T-helper 1 cell treated with Interleukin-12 subunit alpha and Interleukin-12 subunit beta and Interleukin-4 antibody, amounts not matched to agents 30 μg/mL and 1 μg/mL, for 36 hours (primary cell): ENCODE measurements at regions not wholly inside any gene's neighbourhood (a gene's known extent, or its start where the extent isn't known, plus 50 kb on each side); places are given as distances from the start of the nearest gene placed in this dataset.

Source experiments
- H3K27ac Mint-ChIP-seq: one replicate; pipeline ENCODE4 v1.8.0; 2021; ENCODE audit warnings: mild to moderate bottlenecking, mixed read lengths
- H3K27me3 Mint-ChIP-seq: one replicate; pipeline ENCODE4 v1.8.0; 2021; ENCODE audit warnings: low read depth, mixed read lengths
- H3K36me3 Mint-ChIP-seq: one replicate; pipeline ENCODE4 v1.8.0; 2021; ENCODE audit warnings: low read depth, mixed read lengths
- H3K4me1 Mint-ChIP-seq: one replicate; pipeline ENCODE4 v1.8.0; 2021; ENCODE audit warnings: low read depth, mixed read lengths
- H3K4me3 Mint-ChIP-seq: one replicate; pipeline ENCODE4 v1.8.0; 2021; ENCODE audit warnings: mild to moderate bottlenecking, moderate library complexity, mixed read lengths
- H3K9me3 Mint-ChIP-seq: one replicate; pipeline ENCODE4 v1.8.0; 2021; ENCODE audit warnings: mixed read lengths

GRCh38 chr1:170365331-170365730, 166.6 kb upstream of the GORAB start:
- no peak overlapping the region for H3K4me3 Mint-ChIP-seq
- H3K36me3 Mint-ChIP-seq = no peaks in the 10 kb centered on the region
- no peaks in the 10 kb centered on the region for H3K27me3 Mint-ChIP-seq
- H3K4me1 Mint-ChIP-seq = no peaks in the 10 kb centered on the region
- H3K9me3 Mint-ChIP-seq = no peaks in the 10 kb centered on the region
- no peak overlapping the region for H3K27ac Mint-ChIP-seq

- Mint-ChIP-seq H3K9me3 (no peaks in the 10 kb centered on the region), H3K27me3 (no peaks in the 10 kb centered on the region), H3K27ac (no peak overlapping the region), H3K4me3 (no peak overlapping the region), H3K4me1 (no peaks in the 10 kb centered on the region), H3K36me3 (no peaks in the 10 kb centered on the region)
These were observed 165.0 kb upstream of the GORAB start for GRCh38 chr1:170366980-170367379.

DNA sequence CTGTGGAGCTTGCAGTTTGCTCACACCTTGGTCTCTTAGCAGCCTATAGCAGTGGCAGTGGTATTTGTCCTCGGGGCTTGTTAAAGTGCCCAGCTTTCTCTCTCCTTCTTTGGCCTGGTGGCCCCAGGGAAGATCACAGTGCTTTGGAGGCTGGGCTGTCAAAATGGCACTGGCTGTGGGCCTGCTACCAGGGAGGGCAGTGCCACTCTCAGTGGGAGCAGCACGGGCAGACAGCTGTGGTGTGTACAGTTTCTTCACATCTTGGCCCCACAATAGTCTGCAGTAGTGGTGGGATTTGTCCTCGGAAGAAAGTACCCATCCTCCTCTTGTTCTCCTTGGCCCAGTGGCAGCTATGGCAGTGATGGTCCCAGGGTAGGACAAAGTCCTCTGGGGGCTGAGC, 164.4 kb upstream of the GORAB start:
- H3K9me3 Mint-ChIP-seq = no peaks in the 10 kb centered on the region
- H3K27ac Mint-ChIP-seq = no peak overlapping the region
- H3K27me3 Mint-ChIP-seq = no peaks in the 10 kb centered on the region
- H3K36me3 Mint-ChIP-seq = no peaks in the 10 kb centered on the region
- H3K4me1 Mint-ChIP-seq = no peaks in the 10 kb centered on the region
- no peak overlapping the region for H3K4me3 Mint-ChIP-seq

DNA sequence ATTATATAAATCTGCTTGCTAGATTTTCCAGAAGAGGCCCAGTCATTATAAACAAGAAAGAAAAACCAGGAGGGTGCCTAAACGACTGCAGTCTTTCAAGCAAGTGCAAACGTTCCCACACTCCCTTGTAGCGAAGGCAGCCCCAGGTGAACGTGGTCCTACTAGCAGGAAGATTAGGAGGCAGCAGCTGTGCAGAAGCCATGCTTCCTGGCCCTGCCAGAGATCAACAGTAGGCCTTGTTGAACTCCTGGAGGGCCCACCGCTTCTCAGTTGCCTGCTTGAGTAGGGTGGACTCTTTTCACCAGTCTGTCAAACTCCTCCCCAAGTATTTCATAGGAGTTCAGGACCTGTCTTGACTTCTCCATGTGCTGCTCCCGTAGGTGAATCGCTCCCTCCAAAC, 163.0 kb upstream of the GORAB start:
- no peaks in the 10 kb centered on the region for H3K27me3 Mint-ChIP-seq
- H3K27ac Mint-ChIP-seq = no peak overlapping the region
- no peaks in the 10 kb centered on the region for H3K36me3 Mint-ChIP-seq
- H3K9me3 Mint-ChIP-seq = no peaks in the 10 kb centered on the region
- H3K4me3 Mint-ChIP-seq = no peak overlapping the region
- H3K4me1 Mint-ChIP-seq = no peaks in the 10 kb centered on the region

GRCh38 chr1:170369417-170369816, 162.5 kb upstream of the GORAB start:
- Mint-ChIP-seq H3K36me3 (no peaks in the 10 kb centered on the region), H3K27ac (no peak overlapping the region), H3K9me3 (no peaks in the 10 kb centered on the region), H3K27me3 (no peaks in the 10 kb centered on the region), H3K4me1 (no peaks in the 10 kb centered on the region), H3K4me3 (no peak overlapping the region)

- Mint-ChIP-seq H3K4me3 (no peak overlapping the region), H3K27ac (no peak overlapping the region), H3K4me1 (no peaks in the 10 kb centered on the region), H3K9me3 (no peaks in the 10 kb centered on the region), H3K36me3 (no peaks in the 10 kb centered on the region), H3K27me3 (no peaks in the 10 kb centered on the region)
These were observed 161.9 kb upstream of the GORAB start for GRCh38 chr1:170370087-170370486.

- Mint-ChIP-seq H3K4me1 (no peaks in the 10 kb centered on the region), H3K4me3 (no peak overlapping the region), H3K27me3 (no peaks in the 10 kb centered on the region), H3K36me3 (no peaks in the 10 kb centered on the region), H3K9me3 (peaks cover 5% of the 10 kb centered on the region), H3K27ac (no peak overlapping the region)
These were observed 156.8 kb upstream of the GORAB start for GRCh38 chr1:170375082-170375723.

DNA sequence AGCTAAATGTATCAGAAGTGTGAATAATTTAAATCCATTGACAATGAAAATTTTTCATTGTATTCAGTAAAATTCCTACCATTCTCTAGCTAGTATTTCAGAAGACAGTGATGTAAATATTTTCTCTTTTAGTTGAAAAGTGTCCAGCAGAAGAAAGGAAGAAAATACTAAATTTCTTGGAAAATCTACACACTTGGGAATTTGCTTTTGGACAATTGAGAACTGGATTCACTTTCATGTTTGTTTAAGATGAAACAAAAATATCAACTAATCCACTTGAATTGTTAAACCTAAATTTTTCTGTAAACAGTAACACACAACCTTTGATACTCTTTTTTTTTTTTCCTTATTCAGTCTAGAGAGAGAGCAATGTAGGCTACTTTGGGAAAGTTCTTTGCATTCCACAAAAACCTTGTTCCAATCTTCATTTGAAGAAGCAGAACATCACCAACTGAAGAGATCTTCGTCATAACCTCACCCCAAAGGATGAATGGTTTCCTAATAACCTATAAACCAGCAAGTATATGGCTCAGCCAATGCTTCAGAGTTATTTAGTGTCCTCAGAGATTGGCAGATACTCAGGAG, 155.1 kb upstream of the GORAB start:
- Mint-ChIP-seq H3K4me3 (no peak overlapping the region), H3K27ac (no peak overlapping the region), H3K36me3 (no peaks in the 10 kb centered on the region), H3K9me3 (peaks cover 5% of the 10 kb centered on the region), H3K27me3 (no peaks in the 10 kb centered on the region), H3K4me1 (no peaks in the 10 kb centered on the region)

GRCh38 chr1:170377440-170377839, 154.5 kb upstream of the GORAB start:
- H3K4me3 Mint-ChIP-seq = no peak overlapping the region
- H3K36me3 Mint-ChIP-seq = no peaks in the 10 kb centered on the region
- H3K4me1 Mint-ChIP-seq = no peaks in the 10 kb centered on the region
- H3K27ac Mint-ChIP-seq = no peak overlapping the region
- no peaks in the 10 kb centered on the region for H3K27me3 Mint-ChIP-seq
- peaks cover 5% of the 10 kb centered on the region for H3K9me3 Mint-ChIP-seq

DNA sequence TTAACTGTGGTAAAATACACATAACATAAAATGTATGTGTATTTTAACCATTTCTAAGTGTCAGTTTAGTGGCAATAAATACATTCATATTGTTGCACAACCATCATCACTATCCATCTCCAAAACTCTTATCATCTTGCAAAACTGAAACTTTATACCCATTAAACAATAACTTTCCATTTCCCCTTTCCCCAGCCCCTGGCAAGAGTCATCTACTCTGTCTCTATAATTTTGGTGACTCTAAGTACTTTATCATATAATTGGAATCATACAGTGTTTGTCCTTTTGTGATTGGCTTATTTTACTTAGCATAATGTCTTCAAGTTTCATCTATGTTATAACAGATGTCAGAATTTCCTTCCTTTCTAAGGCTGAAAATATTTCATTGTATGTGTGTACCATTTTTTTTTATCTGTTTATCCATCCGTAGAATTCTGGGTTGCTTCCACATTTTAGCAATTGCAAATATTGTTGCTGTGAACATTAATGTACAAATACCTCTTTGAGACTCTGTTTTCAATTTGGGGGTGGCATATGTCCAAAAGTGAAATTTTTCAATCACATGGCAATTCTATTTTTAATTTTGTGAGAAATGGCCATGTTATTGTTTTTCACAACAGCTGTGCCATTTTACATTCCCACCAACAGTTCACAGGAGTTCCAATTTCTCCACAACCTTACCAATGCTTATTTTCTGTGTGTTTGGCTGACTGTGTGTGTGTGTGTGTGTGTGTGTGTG, 153.9 kb upstream of the GORAB start:
- Mint-ChIP-seq H3K9me3 (peaks cover 5% of the 10 kb centered on the region), H3K27me3 (no peaks in the 10 kb centered on the region), H3K4me3 (no peak overlapping the region), H3K36me3 (no peaks in the 10 kb centered on the region), H3K4me1 (no peaks in the 10 kb centered on the region), H3K27ac (no peak overlapping the region)

DNA sequence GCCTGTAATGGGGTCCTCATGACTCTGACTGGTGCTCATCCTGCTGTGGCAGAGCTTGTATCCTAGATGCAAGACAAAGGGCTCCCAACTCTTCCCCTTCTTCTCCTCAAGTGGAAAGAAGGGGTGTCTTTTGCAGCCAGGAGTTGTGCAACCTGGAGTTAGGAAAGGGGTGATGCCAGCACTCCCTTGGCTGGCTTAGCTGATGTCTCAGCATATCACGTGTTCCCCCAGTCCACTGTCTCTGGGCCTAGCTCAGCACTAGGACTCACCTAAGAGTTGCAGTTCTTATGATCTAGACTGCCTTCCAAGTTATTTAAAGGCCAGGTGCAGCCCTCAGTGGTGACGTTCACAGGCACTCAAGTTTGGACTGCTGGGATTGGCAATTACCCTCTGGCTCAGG, 146.2 kb upstream of the GORAB start:
- Mint-ChIP-seq H3K4me3 (no peak overlapping the region), H3K4me1 (no peaks in the 10 kb centered on the region), H3K36me3 (no peaks in the 10 kb centered on the region), H3K27ac (no peak overlapping the region), H3K9me3 (no peaks in the 10 kb centered on the region), H3K27me3 (no peaks in the 10 kb centered on the region)

DNA sequence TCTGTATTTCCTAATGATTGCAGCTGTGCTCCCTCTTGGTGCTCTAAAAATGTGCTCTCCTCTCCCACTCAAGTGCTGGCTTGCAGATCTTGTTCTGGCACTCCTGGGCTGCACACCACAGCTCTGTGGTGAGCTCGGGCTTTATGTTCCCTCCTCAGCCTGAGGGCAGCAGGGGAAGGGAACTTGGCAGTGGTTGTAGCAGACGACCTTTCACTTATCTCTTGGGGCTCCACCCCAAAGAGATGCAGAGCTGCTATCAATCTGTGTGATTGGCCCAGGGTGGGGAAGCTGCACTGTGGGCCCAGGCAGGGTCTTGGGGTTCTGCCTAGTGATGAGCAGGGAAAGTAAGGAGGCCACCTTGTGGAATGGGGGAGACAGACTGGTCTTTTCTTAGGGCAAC, 143.5 kb upstream of the GORAB start:
- no peaks in the 10 kb centered on the region for H3K36me3 Mint-ChIP-seq

GRCh38 chr1:170395149-170395548, 136.8 kb upstream of the GORAB start:
- H3K9me3 Mint-ChIP-seq = peaks cover 5% of the 10 kb centered on the region
- H3K4me3 Mint-ChIP-seq = no peak overlapping the region
- no peaks in the 10 kb centered on the region for H3K4me1 Mint-ChIP-seq
- no peaks in the 10 kb centered on the region for H3K36me3 Mint-ChIP-seq
- no peaks in the 10 kb centered on the region for H3K27me3 Mint-ChIP-seq
- H3K27ac Mint-ChIP-seq = no peak overlapping the region

More for the DNA sequence above, 143.5 kb upstream of the GORAB start:
- no peak overlapping the region for H3K4me3 Mint-ChIP-seq
- H3K9me3 Mint-ChIP-seq = no peaks in the 10 kb centered on the region
- no peaks in the 10 kb centered on the region for H3K4me1 Mint-ChIP-seq
- H3K27ac Mint-ChIP-seq = no peak overlapping the region
- H3K27me3 Mint-ChIP-seq = no peaks in the 10 kb centered on the region

DNA sequence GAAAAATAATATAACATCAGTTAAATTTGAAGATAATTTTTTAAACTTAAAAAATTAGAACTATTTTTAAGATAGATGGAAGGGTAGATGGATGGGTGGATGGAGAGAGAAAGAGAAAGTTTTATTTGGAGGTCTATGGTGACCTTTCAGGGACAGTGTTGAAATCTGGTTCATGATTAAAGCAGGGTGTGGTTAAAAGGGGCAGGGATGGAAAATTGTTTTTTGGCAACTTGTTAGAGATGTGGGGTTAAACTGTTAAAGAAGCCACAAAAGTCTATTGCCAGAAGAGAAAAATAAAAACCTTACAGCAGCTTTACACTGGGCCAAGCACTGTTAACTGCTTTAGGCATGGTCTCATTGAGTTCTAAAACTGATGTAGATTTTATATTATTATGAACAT, 134.9 kb upstream of the GORAB start:
- H3K4me3 Mint-ChIP-seq = no peak overlapping the region
- H3K27me3 Mint-ChIP-seq = no peaks in the 10 kb centered on the region
- no peaks in the 10 kb centered on the region for H3K36me3 Mint-ChIP-seq
- H3K9me3 Mint-ChIP-seq = peaks cover 5% of the 10 kb centered on the region
- no peaks in the 10 kb centered on the region for H3K4me1 Mint-ChIP-seq
- H3K27ac Mint-ChIP-seq = no peak overlapping the region
